ENCODE measurements at regions not wholly inside any gene's neighbourhood (a gene's known extent, or its start where the extent isn't known, plus 50 kb on each side); places are given as distances from the start of the nearest gene placed in this dataset.
"Not testable (repeated sequence)": the region's sequence is repeated elsewhere in the genome, so short reads cannot be mapped to it uniquely, and the experiment has no call there.

DNA sequence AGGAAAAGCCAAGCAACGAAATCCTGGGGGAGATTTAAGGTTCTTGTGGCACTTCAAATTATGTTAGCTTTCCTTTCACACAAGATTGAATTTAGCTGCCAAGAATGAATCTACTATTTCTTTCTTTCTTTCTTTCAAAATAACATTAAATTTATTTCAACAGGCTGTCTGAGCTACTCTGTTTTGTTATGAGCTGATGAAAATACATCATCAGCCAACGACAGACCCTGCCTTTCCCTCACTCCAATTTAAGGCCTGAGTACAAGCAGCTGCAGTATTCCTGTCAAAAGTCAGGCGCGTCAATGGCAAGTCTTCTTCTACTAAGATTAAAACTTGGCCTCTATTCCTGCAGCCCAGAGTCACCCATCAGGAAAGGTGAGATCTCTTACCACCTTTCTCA is 347.7 kb upstream of the FLRT2 start:
- no peak for DNase-seq (ENCODE audit: low read depth in 3 of 3)

DNA sequence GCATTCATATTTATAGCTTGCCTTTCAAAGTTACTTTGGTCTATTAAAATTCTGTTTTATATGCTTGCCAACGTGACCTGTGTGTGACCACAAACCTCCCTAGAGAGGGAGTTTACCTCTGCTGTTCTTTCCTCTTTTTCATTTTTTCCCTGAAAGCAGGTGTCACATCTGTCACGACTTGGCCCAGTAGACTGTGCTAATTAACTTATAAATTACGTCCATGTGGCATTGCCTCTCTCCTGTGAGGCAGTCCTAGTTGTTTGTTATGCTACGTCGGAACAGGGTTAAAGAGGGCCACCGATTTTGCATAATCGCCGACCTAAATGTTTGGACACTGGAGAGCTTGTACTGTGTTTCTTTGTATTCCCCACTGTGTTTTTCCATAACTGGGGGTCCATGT is 343.9 kb upstream of the FLRT2 start:
- DNase-seq (ENCODE audit: low read depth in 3 of 3): no peak

DNA sequence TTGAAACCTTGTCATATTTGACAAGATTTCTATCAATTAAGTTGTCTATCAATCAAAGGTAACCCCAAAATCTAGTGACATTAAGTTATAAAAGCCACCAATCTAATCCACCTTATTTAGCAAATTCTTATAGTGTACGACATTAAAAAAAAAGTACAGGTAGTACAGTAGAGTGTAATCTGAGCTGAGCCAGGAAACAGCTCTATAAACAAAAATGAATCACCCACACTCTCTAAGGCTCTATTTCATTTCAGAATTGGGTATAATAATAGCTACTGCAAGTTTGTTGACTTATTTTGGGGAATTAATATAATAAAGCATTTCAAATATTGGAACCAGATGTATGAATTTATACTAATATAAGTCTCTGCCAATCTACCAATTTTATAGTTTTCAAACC is 342.4 kb upstream of the FLRT2 start:
- no peak for DNase-seq (ENCODE audit: low read depth in 3 of 3)

DNA sequence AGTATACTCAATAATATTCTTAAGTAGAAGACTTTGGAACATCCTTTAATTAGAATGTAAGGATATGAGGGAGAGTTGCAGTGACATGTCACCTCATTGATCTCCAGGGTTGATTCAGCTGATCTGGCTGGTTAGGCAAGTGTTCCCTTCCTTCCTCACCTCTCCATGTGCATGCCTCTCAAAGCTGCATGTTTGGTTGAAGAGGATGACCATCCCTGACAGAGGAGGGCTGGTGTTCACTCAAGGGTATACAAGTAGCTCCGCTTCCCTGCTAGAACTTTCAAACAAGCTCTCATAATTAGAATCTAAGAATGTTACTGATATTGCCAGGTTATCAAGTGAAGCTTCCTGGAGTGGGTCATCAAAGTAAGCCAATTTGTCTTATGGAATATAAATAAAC is 341.1 kb upstream of the FLRT2 start:
- no peak for DNase-seq (ENCODE audit: low read depth in 3 of 3)

DNA sequence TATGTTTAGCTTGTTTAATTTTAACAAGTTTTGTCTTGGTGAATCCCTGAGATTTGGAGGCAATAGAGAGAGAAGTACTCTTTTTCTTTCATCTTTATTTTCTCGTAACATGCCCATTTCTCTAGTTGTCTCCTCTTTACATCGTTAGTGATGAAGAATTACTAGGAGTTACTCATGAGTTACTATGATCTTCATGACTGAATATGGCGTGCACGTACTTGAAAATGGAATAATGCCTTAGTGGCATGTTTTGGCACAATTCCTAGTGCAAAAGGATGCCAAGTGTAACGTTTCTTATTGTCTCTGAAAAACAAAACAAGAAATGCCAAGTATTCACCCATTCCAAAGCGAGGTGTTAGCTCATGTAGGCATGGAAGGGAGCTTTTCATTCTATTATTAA is 340.7 kb upstream of the FLRT2 start:
- not testable (repeated sequence) for DNase-seq (ENCODE audit: low read depth in 3 of 3)

DNA sequence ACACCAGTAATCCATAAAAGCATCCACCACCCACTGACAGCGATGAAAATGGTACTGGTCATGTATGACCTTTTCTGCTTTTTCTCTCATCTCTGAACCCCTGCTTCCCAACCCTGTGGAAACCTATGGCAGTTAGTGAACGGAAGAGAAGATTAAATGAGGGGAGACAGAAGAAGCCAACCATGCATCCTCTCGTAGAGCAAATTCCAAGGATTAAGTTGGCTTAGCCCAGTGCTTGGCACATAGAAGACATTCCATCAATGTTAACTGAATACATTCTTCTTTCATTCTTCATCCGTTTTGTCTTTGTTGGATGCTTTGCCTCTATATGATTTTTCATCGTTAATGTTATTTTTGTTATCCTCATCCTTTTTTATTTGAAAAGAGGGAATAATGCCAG is 339.7 kb upstream of the FLRT2 start:
- no peak for DNase-seq (ENCODE audit: low read depth in 3 of 3)

DNA sequence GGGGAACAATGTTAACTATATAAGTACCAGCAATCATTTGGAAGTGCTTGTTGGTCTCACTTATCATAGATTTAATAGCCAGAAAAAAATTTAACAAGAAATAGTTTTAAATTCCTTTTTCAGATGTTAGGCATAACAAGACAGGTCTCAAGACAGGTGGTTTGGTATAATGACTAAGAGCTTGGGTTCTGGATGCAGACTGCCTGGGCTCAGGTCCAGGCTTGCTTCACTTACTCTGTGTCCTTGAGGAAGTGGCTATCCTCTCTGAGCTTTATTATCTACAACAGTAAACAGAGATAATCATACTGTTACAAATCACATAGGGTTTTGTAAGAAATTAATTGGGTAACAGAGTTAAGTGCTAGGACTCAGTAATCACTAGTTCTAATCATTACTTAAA is 338.0 kb upstream of the FLRT2 start:
- no peak for DNase-seq (ENCODE audit: low read depth in 3 of 3)

DNA sequence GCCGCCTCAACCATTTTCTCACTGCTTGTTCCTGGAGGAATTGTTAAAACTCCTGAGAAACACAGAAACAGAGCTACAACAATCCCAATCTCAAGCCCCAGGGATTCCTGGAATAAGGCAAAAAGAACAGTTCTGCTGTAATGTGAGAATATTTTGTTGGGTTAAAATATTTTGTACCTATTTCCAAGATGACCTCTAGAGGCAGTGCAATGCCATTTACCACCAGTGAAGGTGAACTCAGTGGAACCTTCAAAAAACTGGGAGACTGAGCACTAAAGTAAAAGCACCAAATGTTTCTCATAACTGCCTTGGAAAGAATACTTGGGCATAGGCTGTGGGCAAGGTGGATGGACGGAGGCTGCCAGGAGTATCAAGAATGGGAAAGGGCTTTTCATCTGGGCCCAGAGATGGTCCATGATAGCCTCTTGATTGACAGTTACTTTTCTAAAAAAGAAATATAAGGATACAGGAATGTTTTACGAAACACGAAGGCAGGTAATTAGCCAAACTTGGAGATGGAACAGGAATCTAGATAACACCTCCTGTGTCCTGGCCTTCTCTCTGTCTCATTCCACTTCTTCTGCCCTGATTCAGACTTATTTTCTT is 334.0 kb upstream of the FLRT2 start:
- DNase-seq (ENCODE audit: low read depth in 3 of 3): no peak

DNA sequence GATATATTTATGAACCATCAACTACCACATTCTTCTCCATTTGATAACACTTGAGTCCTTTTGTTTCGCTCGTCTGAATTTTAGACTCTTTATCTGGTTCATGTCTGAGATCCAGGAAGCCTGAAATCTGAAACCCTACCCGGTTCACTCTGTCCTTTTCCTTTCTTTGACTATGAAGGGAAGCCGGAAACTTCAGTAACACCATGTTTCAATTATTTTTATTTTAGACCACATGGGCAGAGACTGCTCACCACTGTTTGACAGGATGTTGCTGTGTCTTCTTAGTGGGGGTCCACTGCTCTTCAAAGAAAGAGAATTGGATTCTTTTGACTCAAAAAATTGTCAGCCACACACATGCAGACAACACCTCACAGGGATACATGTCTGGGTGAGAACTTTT is 331.9 kb upstream of the FLRT2 start:
- no peak for DNase-seq (ENCODE audit: low read depth in 3 of 3)

DNA sequence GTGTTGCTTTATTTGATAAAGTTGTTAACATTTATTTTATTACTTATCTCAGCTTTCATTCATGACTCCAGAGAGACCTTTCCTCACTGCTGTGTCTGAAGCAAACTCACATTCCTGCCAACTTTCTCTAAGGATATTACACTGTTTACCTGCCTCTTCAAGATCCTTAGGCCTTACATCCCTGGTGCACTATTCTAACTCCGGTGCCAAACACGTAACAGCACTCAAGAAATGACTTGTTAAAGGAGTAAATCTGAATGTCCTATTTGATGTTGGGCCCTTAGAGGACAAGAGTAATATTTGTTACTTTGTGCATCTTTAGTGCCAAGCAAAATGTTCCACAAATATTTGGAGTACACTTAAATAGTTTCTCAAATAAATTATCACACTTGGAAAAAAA is 324.1 kb upstream of the FLRT2 start:
- no peak for DNase-seq (ENCODE audit: low read depth in 3 of 3)

DNA sequence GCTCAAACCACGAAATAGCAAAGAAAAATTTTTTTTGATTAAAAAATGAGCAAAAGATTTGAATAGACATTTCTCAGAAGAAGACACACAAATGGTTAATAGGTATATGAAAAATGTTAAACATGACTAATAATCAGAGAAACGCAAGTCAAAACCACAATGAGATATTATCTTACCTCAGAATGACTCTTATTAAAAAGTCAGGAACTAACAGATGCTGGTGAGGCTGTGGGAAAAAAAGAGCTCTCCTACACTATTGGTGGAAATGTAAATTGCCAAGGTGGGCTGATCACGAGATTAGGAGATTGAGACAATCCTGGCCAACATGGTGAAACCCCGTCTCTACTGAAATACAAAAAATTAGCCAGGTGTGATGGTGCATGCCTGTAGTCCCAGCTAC is 315.5 kb upstream of the FLRT2 start:
- DNase-seq (ENCODE audit: low read depth in 3 of 3): no peak

DNA sequence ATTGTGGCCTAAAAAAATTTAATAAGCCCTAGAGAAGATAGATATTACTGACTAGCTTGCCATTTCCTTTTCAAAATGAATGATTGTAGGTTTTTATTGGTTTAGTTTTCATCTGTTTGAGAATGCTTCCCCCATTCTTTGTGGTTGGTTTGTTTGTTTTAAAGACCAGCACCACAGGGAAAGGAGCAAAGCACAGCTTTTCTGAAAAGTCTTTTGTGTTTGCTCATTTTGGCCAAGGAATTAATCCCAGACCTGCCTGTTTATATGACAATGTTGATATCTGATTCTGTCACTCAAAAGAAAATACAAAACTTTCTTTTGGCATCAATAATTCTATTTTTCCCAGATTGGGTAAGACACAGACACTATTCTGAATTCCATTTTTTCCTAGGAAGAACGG is 312.5 kb upstream of the FLRT2 start:
- DNase-seq (ENCODE audit: low read depth in 3 of 3): no peak

DNA sequence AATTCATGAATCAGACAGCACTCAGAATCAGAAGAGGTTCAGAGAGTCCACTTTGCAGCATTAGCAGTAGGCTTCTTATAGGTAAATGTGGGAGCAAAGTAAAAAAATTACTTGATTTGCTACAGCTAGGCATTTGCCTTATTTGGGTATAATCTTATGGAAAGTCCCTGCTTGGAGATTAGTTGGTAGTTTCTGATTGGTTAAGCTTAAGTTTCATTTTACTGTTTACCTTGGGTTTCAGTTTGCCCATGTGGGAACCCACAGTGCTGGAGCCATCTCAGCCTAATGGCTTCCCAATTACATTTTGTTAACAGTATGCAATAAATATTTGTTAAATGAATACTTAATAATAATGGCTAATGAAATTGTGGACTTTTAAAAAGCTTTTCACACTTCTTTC is 311.0 kb upstream of the FLRT2 start:
- no peak for DNase-seq (ENCODE audit: low read depth in 3 of 3)

DNA sequence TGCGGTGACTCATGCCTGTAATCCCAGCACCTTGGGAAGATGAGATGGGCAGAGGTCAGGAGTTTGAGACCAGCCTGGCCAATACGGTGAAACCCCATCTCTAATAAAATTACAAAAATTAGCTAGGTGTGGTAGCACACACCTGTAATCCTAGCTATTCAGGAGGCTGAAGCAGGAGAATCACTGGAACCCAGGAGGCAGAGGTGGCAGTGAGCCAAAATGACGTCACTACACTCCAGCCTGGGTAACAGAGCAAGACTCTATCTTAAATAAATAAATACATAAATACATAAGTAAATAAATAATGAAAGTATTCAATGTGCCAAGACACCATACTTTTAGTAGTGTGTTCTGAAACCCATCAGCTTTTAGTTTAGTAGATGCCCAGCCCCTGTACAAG is 308.1 kb upstream of the FLRT2 start:
- no peak for DNase-seq (ENCODE audit: low read depth in 3 of 3)

DNA sequence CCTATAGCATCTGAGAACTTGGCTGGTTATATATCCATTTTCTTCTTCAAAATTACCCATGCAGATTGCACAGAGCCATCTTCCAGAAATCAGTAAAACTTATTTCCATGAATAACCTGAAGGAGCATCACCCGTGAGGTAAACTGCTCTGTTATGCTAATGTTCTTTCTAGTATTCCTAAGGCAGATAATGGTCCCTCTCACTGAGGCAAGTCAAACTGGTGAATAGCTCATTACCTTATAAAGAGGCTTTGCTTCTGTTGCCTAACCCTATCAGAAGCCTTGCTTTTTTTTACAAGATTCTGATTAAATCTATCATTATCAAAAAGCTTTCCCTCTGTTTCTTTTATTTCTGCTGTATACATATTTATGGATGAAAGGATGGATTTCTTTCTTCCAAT is 307.6 kb upstream of the FLRT2 start:
- DNase-seq (ENCODE audit: low read depth in 3 of 3): no peak

DNA sequence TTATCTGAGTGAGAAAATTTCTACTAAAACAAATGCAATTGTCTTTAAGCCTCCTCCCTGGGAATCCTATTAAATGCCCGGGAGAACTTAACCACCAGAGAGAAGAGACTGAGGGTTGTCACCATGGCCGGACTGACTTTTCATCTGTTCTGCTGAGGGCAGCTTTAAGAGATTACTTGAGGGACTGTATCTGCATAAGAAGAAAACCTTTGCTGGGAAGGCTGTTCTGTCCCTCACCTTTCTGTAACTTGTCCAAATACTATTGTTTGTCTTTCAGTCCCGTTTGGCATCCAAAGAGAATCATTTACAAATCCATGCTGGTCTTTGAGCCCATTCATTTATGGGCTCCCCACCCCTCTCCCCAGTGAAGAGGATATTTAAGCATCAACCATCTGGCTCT is 306.3 kb upstream of the FLRT2 start:
- no peak for DNase-seq (ENCODE audit: low read depth in 3 of 3)

DNA sequence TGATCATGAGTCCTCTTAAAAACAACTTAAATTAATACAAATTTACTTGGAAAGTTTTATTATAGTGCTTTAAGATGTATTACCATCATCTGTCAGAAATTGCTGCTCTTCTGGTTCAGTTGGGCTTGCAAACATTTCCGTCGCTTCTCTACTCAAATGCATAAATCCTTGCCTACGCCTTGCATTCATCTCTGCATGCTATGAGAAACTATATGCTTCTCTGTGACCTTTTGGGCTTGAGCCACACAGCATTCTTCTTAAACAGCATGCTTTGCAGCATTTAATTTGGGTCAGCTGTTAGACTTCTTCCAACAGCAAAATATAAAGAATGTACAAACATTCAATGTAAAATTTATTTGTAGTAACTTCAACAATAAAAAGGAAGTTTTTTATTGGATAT is 305.7 kb upstream of the FLRT2 start:
- DNase-seq (ENCODE audit: low read depth in 3 of 3): no peak

DNA sequence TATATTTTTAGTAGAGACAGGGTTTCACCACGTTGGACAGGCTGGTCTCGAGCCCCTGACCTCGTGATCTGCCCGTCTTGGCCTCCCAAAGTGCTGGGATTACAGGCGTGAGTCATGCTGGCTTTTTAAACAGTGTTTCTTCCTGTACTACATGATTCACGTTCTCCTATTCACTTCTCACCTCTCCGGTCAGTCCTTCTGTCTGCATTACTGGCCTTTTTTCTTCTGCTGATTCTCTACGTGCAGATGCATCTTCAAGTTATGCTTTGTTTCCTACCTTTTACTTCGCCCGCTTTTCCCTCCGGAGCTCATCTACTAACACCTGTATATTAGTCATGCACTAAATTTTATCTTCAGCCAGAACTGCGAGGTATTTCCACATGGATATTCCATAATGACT is 296.2 kb upstream of the FLRT2 start:
- DNase-seq (ENCODE audit: low read depth in 3 of 3): no peak

DNA sequence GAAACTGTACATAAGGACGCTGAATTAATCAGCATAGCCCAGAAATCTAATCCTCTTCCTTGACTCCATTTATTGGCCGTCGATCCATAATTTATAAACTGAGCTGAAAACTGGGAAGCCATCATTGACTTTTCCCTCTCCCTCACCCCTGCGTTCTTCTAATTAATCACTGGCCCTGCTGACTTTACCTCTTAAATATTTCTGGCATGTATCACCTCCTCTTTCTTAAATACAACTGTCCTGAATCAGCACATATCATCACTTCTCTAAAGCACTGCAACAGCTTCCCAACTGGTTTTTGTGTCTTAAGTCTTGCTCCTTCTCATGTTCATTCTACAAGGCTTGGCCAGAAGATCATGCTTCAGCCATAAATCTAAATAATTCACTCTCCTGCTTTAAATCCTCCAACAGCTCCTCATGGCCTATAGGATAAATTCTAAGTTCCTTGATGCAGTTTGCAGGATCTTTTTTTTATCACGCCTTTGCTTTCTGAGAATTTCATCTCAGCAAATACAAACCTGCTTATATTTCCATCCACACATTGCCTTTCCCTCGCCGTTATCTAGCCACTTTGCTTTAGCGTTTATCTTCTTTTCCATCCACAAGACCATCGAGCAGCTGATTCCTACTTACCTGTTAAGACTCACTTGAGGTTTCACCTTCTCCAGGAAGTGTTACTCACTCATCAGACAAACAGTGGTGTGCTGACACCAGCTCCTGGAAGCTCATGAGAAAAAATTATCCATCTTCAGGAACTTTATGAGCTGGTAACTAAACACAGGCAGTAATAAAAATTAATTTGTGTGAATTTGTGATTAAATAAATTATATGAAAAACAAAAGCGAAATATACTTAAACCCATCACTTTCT is 295.6 kb upstream of the FLRT2 start:
- no peak for DNase-seq (ENCODE audit: low read depth in 3 of 3)

DNA sequence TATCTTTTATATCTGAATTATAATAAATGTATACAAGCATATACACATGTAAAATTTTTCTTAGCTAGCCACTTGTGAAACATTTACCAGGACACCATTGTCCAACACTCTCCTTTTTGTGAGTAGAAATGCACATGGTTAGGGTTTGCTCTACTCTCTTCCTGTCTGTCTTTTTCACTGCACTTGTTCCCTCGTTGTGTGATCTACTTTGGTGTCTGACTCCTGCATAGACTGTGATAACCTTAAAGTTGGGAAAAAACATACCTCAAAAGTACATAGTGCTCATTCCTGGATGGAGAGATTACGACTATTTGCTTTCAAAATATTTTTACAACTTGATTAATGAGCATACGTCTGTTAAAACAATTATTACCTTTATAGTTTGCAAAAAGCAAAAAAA is 294.1 kb upstream of the FLRT2 start:
- no peak for DNase-seq (ENCODE audit: low read depth in 3 of 3)

DNA sequence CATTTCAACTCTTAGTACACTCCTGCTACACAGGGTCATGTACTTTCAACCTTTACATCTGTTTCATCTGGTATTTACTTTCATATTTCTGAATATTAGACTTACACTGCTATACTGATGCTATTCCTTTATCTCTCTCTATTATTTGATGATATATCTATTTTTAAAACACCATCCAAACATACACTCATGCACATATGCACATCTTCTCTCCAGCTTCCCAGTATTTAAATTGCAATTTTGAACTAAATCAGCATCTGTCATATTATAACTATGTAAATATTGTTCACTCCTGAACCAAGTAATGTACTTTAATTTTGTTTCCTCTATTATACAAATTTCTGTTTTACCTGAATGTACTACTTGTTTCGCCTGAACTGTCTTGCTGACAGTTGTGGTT is 293.6 kb upstream of the FLRT2 start:
- DNase-seq (ENCODE audit: low read depth in 3 of 3): no peak

DNA sequence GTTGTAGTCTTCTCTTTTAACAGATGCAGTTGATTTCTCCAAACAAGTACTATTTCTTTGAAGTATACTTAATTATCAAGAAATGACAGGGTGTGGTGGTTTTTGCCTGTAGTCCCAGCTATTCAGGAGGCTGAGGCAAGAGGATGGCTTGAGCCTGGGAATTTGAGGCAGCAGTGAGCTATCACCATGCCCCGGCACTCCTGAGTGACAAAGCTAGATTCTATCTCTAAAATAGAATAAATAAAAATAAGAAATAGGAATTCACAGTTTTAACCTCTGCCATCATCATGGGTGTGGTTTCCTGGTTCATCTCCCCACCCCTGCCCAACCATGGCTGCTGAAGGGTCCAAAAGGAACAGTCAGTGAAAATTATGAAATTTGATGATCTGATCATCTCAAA is 290.2 kb upstream of the FLRT2 start:
- no peak for DNase-seq (ENCODE audit: low read depth in 3 of 3)

DNA sequence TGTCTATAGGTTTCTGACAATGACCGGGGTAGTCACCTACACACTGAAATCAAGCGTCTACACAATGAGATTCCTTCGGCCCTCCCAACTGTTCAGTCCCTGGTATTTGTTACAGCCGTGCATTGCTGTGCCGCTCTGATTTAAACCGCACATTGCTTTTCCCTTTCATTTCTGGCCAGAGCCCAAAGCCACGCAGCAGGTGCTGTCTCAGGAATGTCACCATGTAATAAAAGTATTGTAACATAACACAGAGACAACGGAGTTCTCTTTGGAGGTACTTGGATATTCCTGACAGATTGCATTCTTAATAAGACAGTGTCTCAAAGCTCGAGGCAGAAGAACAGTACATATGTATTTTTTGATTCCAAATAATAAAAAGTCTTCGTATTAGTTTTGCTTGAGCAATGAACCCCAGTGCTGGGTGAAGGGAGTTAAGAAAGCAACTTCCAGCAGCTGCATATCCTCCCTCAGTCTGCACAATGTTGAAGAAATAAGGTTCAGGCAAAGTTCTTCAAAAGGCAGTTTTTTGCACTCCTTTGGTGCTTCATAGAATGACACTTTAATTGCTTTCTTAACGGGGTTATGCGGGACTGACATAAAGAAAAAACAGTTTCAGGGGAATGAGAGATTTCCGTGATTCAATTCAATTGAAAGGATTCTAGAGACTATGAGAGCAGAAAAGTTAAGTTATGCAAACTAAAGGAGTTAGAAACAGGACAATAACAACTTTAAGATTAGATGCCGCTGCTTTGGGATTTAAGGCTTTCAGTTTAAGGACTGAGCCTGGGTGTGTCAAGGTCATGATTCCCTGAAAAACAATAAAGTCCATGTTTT is 288.7 kb upstream of the FLRT2 start:
- DNase-seq (ENCODE audit: low read depth in 3 of 3): no peak
